Loucy (cell line): ENCODE measurements at regions not wholly inside any gene's neighbourhood (a gene's known extent, or its start where the extent isn't known, plus 50 kb on each side); places are given as distances from the start of the nearest gene placed in this dataset.

Experiments
- H2AFZ ChIP-seq: fragments of 200-600 bp; sonication (generic); 2 replicates; pipeline ENCODE4 v1.6.0; 2016; ENCODE audit warnings: antibody characterized with exemption, mild to moderate bottlenecking, low read length, moderate library complexity
- H3F3A ChIP-seq: fragments of 200-600 bp; 2 replicates; pipeline ENCODE4 v1.6.0; 2016; ENCODE audit warnings: antibody characterized with exemption, low read depth, mild to moderate bottlenecking
- H3K27me3 ChIP-seq: fragments of 200-600 bp; sonication (generic); 2 replicates; pipeline ENCODE4 v1.6.1; 2014; ENCODE audit warnings: low read length, mild to moderate bottlenecking; ENCODE audit not compliant: insufficient read depth, poor library complexity, severe bottlenecking
- H3K36me3 ChIP-seq: fragments of 200-600 bp; sonication (generic); 2 replicates; pipeline ENCODE4 v1.6.1; 2016; ENCODE audit warnings: low read length; ENCODE audit not compliant: insufficient read depth
- H3K4me1 ChIP-seq: fragments of 200-600 bp; sonication (generic); 2 replicates; pipeline ENCODE4 v1.5.1; 2014; ENCODE audit warnings: low read length, mild to moderate bottlenecking; ENCODE audit not compliant: insufficient read depth, poor library complexity, severe bottlenecking
- H3K4me2 ChIP-seq: fragments of 200-600 bp; sonication (generic); 2 replicates; pipeline ENCODE4 v1.6.0; 2014; ENCODE audit warnings: antibody characterized with exemption, low read length, low read depth, mild to moderate bottlenecking; ENCODE audit not compliant: poor library complexity, severe bottlenecking
- H3K4me3 ChIP-seq: fragments of 200-600 bp; sonication (generic); 2 replicates; pipeline ENCODE4 v1.5.1; 2014; ENCODE audit warnings: low read length, mild to moderate bottlenecking, mixed read lengths; ENCODE audit not compliant: poor library complexity, severe bottlenecking
- H3K79me2 ChIP-seq: fragments of 200-600 bp; sonication (generic); 2 replicates; pipeline ENCODE4 v1.6.1; 2014; ENCODE audit warnings: low read length; ENCODE audit not compliant: insufficient read depth
- H3K9ac ChIP-seq: fragments of 200-600 bp; sonication (generic); 2 replicates; pipeline ENCODE4 v1.6.0; 2014; ENCODE audit warnings: mild to moderate bottlenecking, low read depth, low read length, moderate library complexity; ENCODE audit not compliant: poor library complexity, severe bottlenecking
- H3K9me2 ChIP-seq: fragments of 200-600 bp; sonication (generic); replicated peaks from 2 replicates; pipeline ENCODE4 v1.6.1; 2016; ENCODE audit warnings: low read depth, low read length, mixed read lengths
- H3K9me3 ChIP-seq: fragments of 200-600 bp; sonication (generic); 2 replicates; pipeline ENCODE4 v1.6.1; 2014; ENCODE audit warnings: mild to moderate bottlenecking, antibody characterized with exemption, low read length, low read depth; ENCODE audit not compliant: insufficient read depth
- H4K20me1 ChIP-seq: fragments of 200-600 bp; sonication (generic); 2 replicates; pipeline ENCODE4 v1.6.0; 2014; ENCODE audit warnings: antibody characterized with exemption, low read length, mild to moderate bottlenecking; ENCODE audit not compliant: insufficient read depth, poor library complexity, severe bottlenecking
- CTCF ChIP-seq: fragments of 200-600 bp; sonication (generic); conservative IDR thresholded peaks from 2 replicates; pipeline ENCODE4 v1.5.1; 2014; ENCODE audit warnings: mild to moderate bottlenecking, antibody characterized with exemption, low read length
- EZH2phosphoT487 ChIP-seq: fragments of 200-600 bp; IDR thresholded peaks from 2 replicates; pipeline ENCODE4 v1.6.1; 2018; ENCODE audit warnings: antibody characterized with exemption, mild to moderate bottlenecking, moderate library complexity, borderline replicate concordance

GRCh38 chr4:187158003-187158402, 434.3 kb upstream of the FAT1 start:
- Histone ChIP-seq H3K79me2 (no peaks in the 10 kb centered on the region), H3K9me3 (no peaks in the 10 kb centered on the region; the same call in 1 of the 2 replicates), H3K9me2 (no peaks in the 10 kb centered on the region), H3K4me2 (no peak overlapping the region), H3K4me3 (no peak overlapping the region), H3K36me3 (no peaks in the 10 kb centered on the region), H2AFZ (no peak overlapping the region), H3K27me3 (no peaks in the 10 kb centered on the region), H3F3A (no peaks in the 10 kb centered on the region), H3K9ac (no peak overlapping the region), H3K4me1 (no peaks in the 10 kb centered on the region), H4K20me1 (no peaks in the 10 kb centered on the region)
- no peak for TF ChIP-seq EZH2phosphoT487
- TF ChIP-seq CTCF: no peak

GRCh38 chr4:187160486-187160885, 436.8 kb upstream of the FAT1 start:
- Histone ChIP-seq H3K4me3 (no peak overlapping the region), H3K9me3 (no peaks in the 10 kb centered on the region; the same call in 1 of the 2 replicates), H2AFZ (no peak overlapping the region), H3K27me3 (no peaks in the 10 kb centered on the region), H3F3A (no peaks in the 10 kb centered on the region), H3K36me3 (no peaks in the 10 kb centered on the region), H3K9me2 (no peaks in the 10 kb centered on the region), H3K4me1 (no peaks in the 10 kb centered on the region), H3K9ac (no peak overlapping the region), H3K4me2 (no peak overlapping the region), H3K79me2 (no peaks in the 10 kb centered on the region), H4K20me1 (no peaks in the 10 kb centered on the region)
- TF ChIP-seq EZH2phosphoT487 (no peak), CTCF (no peak)

- no peaks in the 10 kb centered on the region for H3F3A ChIP-seq
- H3K4me2 ChIP-seq: no peak overlapping the region
- H3K27me3 ChIP-seq: no peaks in the 10 kb centered on the region
- no peaks in the 10 kb centered on the region for H3K79me2 ChIP-seq
- no peaks in the 10 kb centered on the region for H4K20me1 ChIP-seq
- TF ChIP-seq CTCF (no peak), EZH2phosphoT487 (no peak)
- H3K36me3 ChIP-seq: no peaks in the 10 kb centered on the region
- H2AFZ ChIP-seq: no peak overlapping the region
- no peak overlapping the region for H3K4me3 ChIP-seq
- H3K4me1 ChIP-seq: no peaks in the 10 kb centered on the region
- H3K9ac ChIP-seq: no peak overlapping the region
- H3K9me3 ChIP-seq: no peaks in the 10 kb centered on the region
- H3K9me2 ChIP-seq: no peaks in the 10 kb centered on the region
Measured at GRCh38 chr4:187166886-187167512, 443.3 kb upstream of the FAT1 start.
